Keratinocyte (primary cell): ENCODE measurements at regions not wholly inside any gene's neighbourhood (a gene's known extent, or its start where the extent isn't known, plus 50 kb on each side); places are given as distances from the start of the nearest gene placed in this dataset.

Experiments
- EZH2 ChIP-seq: IDR thresholded peaks from one replicate; pipeline ENCODE4 v1.6.1; 2012; ENCODE audit warnings: inconsistent platforms, mild to moderate bottlenecking, low read length, moderate library complexity
- TF ChIP-seq, protein P1 (sequence below), 3 experiments: IDR thresholded peaks in 1 of 3; conservative IDR thresholded peaks in 1 of 3; optimal IDR thresholded peaks in 1 of 3; 2 replicates in 2 of 3; 3 replicates in 1 of 3; pipeline versions ENCODE3 to v1.5.1; 2011; ENCODE audit warnings: low read length in 3 of 3, mild to moderate bottlenecking in 3 of 3, moderate library complexity in 2 of 3, control low read depth in 1 of 3, inconsistent platforms in 1 of 3; ENCODE audit not compliant: insufficient read depth in 2 of 3; ENCODE audit errors: extremely low read depth in 1 of 3

GRCh38 chr11:119807402-119807801 lies 78.4 kb upstream of the NECTIN1 start:
- TF ChIP-seq, protein P1, sequence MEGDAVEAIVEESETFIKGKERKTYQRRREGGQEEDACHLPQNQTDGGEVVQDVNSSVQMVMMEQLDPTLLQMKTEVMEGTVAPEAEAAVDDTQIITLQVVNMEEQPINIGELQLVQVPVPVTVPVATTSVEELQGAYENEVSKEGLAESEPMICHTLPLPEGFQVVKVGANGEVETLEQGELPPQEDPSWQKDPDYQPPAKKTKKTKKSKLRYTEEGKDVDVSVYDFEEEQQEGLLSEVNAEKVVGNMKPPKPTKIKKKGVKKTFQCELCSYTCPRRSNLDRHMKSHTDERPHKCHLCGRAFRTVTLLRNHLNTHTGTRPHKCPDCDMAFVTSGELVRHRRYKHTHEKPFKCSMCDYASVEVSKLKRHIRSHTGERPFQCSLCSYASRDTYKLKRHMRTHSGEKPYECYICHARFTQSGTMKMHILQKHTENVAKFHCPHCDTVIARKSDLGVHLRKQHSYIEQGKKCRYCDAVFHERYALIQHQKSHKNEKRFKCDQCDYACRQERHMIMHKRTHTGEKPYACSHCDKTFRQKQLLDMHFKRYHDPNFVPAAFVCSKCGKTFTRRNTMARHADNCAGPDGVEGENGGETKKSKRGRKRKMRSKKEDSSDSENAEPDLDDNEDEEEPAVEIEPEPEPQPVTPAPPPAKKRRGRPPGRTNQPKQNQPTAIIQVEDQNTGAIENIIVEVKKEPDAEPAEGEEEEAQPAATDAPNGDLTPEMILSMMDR (optimal IDR thresholded peaks at IDR 0.05 in 1 of 3, IDR thresholded peaks at IDR 0.05 in 1 of 3, conservative IDR thresholded peaks at IDR 0.05 in 1 of 3; ENCODE audit: extremely low read depth in 1 of 3, insufficient read depth in 2 of 3, low read length in 3 of 3) = no peak
- no peak for TF ChIP-seq EZH2
